ENCODE measurements at regions not wholly inside any gene's neighbourhood (a gene's known extent, or its start where the extent isn't known, plus 50 kb on each side); places are given as distances from the start of the nearest gene placed in this dataset.

DNA sequence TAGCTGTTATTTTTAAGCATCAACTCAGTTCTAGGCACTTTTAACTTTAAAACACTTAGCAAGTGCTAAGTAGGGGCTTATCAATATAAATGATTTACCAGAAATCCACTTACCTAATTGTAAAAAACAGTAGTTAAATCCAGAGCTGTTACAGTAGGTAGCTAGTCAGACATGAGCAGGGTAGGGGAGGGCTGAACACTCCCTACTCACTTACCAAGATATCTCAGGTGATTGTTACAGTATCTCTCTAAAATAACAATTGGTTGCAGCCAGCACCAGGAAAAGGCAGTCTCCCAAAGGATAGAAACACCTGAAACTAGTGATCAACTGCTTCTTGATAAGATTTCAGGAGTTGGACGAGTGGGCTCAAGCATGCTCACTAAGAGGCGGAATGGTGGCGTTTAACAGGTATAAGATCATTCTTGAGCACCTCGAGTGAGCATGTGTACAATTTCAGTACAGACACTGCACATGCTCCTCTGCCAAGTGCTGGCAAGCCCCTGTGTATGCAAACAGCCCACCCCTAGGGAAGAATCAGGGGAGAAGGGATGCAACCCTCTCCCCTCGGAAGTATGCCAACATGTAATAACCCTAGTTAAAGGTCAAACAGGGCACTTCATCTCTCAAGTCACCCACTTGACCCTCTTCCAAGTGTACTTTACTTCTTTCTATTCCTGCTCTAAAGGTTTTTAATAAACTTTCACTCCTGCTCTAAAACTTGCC lies 1113.6 kb upstream of the SEL1L start:
- Mint-ChIP-seq H3K9me3 (ENCODE audit: unreplicated experiment) (no peaks in the 10 kb centered on the region), H3K4me3 (ENCODE audit: unreplicated experiment) (no peak overlapping the region), H3K4me1 (ENCODE audit: unreplicated experiment) (peaks cover 3% of the 10 kb centered on the region), H3K36me3 (ENCODE audit: unreplicated experiment) (no peaks in the 10 kb centered on the region), H3K27me3 (ENCODE audit: unreplicated experiment) (no peaks in the 10 kb centered on the region), H3K27ac (ENCODE audit: unreplicated experiment) (no peak overlapping the region)
- DNase-seq (ENCODE audit: extremely low spot score, unreplicated experiment), result no peak
- TF ChIP-seq, protein P1, sequence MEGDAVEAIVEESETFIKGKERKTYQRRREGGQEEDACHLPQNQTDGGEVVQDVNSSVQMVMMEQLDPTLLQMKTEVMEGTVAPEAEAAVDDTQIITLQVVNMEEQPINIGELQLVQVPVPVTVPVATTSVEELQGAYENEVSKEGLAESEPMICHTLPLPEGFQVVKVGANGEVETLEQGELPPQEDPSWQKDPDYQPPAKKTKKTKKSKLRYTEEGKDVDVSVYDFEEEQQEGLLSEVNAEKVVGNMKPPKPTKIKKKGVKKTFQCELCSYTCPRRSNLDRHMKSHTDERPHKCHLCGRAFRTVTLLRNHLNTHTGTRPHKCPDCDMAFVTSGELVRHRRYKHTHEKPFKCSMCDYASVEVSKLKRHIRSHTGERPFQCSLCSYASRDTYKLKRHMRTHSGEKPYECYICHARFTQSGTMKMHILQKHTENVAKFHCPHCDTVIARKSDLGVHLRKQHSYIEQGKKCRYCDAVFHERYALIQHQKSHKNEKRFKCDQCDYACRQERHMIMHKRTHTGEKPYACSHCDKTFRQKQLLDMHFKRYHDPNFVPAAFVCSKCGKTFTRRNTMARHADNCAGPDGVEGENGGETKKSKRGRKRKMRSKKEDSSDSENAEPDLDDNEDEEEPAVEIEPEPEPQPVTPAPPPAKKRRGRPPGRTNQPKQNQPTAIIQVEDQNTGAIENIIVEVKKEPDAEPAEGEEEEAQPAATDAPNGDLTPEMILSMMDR (IDR thresholded peaks at IDR 0.05), result no peak

DNA sequence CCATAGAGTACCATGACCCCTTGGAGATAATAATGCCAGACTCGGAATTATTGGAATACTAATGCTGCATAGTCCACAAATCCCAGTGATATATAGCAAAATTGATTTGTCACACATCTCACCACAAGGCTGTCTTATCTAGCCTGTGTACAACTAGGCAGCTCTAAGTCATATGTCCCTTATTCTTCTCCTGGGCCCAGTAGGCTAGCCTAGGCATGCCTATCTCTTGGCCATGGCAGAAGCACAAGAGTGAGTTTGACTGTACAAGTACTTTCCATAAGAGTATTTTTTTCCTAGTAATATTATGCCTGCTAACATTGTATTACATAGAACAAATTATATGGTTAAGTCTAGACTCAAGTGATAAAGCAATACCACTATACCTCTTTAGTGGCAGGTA lies 1122.1 kb upstream of the SEL1L start:
- Mint-ChIP-seq H3K36me3 (ENCODE audit: unreplicated experiment) (no peaks in the 10 kb centered on the region), H3K27me3 (ENCODE audit: unreplicated experiment) (no peaks in the 10 kb centered on the region), H3K9me3 (ENCODE audit: unreplicated experiment) (no peaks in the 10 kb centered on the region), H3K4me3 (ENCODE audit: unreplicated experiment) (no peak overlapping the region), H3K27ac (ENCODE audit: unreplicated experiment) (no peak overlapping the region), H3K4me1 (ENCODE audit: unreplicated experiment) (no peaks in the 10 kb centered on the region)
- no peak for DNase-seq (ENCODE audit: extremely low spot score, unreplicated experiment)
- TF ChIP-seq, protein P1 (IDR thresholded peaks at IDR 0.05), result no peak

DNA sequence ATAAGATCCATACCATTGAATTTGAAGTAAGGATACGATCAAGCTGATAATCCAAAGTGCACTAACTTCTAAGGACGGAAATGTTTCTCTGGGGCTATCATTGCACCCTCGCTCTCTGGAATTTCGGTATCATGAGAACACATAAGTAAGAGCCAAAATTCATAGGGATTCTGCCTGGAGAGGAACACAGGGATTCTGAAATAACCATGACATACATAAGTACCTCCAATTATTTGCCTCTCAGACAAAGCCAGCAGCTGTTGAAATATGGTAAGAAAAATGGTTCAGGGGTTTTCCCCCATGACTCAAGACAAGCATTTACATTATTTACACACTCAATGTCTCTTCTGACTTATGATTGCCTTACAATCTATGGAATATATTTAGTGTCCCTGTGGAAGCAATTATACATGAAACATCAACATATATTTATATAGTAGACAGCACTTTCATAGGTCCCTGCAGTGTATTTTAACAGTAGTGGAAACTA lies 1123.6 kb upstream of the SEL1L start:
- Mint-ChIP-seq H3K9me3 (ENCODE audit: unreplicated experiment) (no peaks in the 10 kb centered on the region), H3K4me3 (ENCODE audit: unreplicated experiment) (no peak overlapping the region), H3K27ac (ENCODE audit: unreplicated experiment) (no peak overlapping the region), H3K27me3 (ENCODE audit: unreplicated experiment) (no peaks in the 10 kb centered on the region), H3K4me1 (ENCODE audit: unreplicated experiment) (no peaks in the 10 kb centered on the region), H3K36me3 (ENCODE audit: unreplicated experiment) (no peaks in the 10 kb centered on the region)
- TF ChIP-seq, protein P1 (IDR thresholded peaks at IDR 0.05), result no peak
- DNase-seq (ENCODE audit: extremely low spot score, unreplicated experiment), result no peak

DNA sequence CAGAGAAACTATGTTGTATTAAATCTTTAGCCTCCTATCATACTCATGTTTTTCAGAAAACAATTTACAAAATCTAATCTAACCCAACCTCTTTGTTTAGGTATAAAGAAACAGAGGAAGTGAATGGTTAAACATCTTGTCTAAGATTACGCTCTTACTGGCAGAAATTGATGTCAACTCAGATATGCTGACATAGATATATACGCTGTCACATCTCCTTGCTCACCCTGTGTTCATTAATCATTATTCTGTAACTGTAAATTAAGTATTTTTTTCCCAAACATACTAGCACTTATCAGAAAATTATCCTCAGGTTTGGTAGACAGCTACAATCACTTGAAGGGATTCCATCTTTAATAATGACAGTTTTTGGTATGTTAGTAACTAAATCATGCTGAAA lies 1127.6 kb upstream of the SEL1L start:
- Mint-ChIP-seq H3K4me1 (ENCODE audit: unreplicated experiment) (no peaks in the 10 kb centered on the region), H3K9me3 (ENCODE audit: unreplicated experiment) (no peaks in the 10 kb centered on the region), H3K27me3 (ENCODE audit: unreplicated experiment) (no peaks in the 10 kb centered on the region), H3K36me3 (ENCODE audit: unreplicated experiment) (no peaks in the 10 kb centered on the region), H3K4me3 (ENCODE audit: unreplicated experiment) (no peak overlapping the region), H3K27ac (ENCODE audit: unreplicated experiment) (no peak overlapping the region)
- no peak for DNase-seq (ENCODE audit: extremely low spot score, unreplicated experiment)
- TF ChIP-seq, protein P1 (IDR thresholded peaks at IDR 0.05), result no peak

DNA sequence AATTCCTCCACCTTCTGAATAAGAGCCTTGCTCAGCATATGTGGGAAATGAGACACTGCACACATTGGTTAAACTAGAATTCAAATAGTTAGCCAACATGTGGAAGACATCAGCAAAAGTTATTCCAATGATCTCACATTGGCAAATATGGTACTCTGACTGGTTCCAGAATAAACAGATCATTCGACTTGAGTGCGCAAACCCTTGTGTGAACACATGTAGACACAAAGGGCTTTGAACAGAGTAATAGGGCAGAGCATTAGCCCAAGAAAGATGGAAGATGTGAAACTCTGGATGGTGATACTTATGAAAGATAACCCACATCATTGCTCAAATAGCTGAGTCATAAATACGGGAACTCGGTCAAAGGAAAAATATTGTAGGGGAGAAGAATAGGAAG lies 1133.4 kb upstream of the SEL1L start:
- no peak overlapping the region for H3K4me3 Mint-ChIP-seq (ENCODE audit: unreplicated experiment)
- no peak for DNase-seq (ENCODE audit: extremely low spot score, unreplicated experiment)
- TF ChIP-seq, protein P1 (IDR thresholded peaks at IDR 0.05), result no peak
- H3K27ac Mint-ChIP-seq (ENCODE audit: unreplicated experiment), result no peak overlapping the region
- H3K27me3 Mint-ChIP-seq (ENCODE audit: unreplicated experiment), result no peaks in the 10 kb centered on the region
- H3K36me3 Mint-ChIP-seq (ENCODE audit: unreplicated experiment), result no peaks in the 10 kb centered on the region
- H3K4me1 Mint-ChIP-seq (ENCODE audit: unreplicated experiment), result no peaks in the 10 kb centered on the region
- no peaks in the 10 kb centered on the region for H3K9me3 Mint-ChIP-seq (ENCODE audit: unreplicated experiment)

Data from osteocyte (in vitro differentiated cells).